HepG2 (cell line): ENCODE measurements at regions not wholly inside any gene's neighbourhood (a gene's known extent, or its start where the extent isn't known, plus 50 kb on each side); places are given as distances from the start of the nearest gene placed in this dataset.

ENCODE experiments used
- ATAC-seq: fragments of 200-7000 bp; cut with Tn5 transposase; 3 replicates; pipeline ENCODE4 v1.9.1; 2020; ENCODE audit warnings: mild to moderate bottlenecking, moderate library complexity
- BruUV-seq: library from RNA; stranded (reverse); fragments of 400-500 nt; replicated peaks from 2 replicates; lab custom pipeline; 2021; lab: Mats Ljungman, UMichigan
- CTCF ChIA-PET: fragments of 300-600 bp; formaldehyde crosslinking; extraction: SDS; loops from one replicate; lab custom pipeline; 2021; ENCODE audit warnings: low total read pairs, inconsistent platforms, low intra/inter-chr PET ratio; lab: Yijun Ruan, JAX
- POLR2A ChIA-PET: fragments of 350-600 bp; sonication (Branson Sonifier 250); formaldehyde crosslinking; loops from one replicate; lab custom pipeline; 2020; ENCODE audit warnings: antibody characterized with exemption, inconsistent platforms; lab: Yijun Ruan, JAX
- DNase-seq: peaks from one replicate; pipeline ENCODE4 v3.0.0-alpha.2; 2015; ENCODE audit warnings: low spot score
- FAIRE-seq: peaks from 3 replicates; lab custom pipeline; 2011; peaks lifted over from hg19 to GRCh38; lab: Jason Lieb, UNC
- H2AFZ ChIP-seq: one replicate; pipeline ENCODE4 v1.6.1; 2011; ENCODE audit warnings: low read length, inconsistent platforms
- H3K27ac ChIP-seq: fragments of 300-600 bp; 3 replicates; pipeline ENCODE4 v1.8.0; 2011; ENCODE audit warnings: mixed run types, mild to moderate bottlenecking, mixed read lengths, low read length, inconsistent platforms; ENCODE audit not compliant: insufficient read depth; ENCODE audit errors: extremely low read length
- H3K27me3 ChIP-seq, 2 experiments: fragments of 200-600 bp in 1 of 2; 2 replicates in 1 of 2; 3 replicates in 1 of 2; pipeline versions ENCODE4 v1.6.0 to v1.8.0; 2011; ENCODE audit warnings: low read length in 2 of 2, mild to moderate bottlenecking in 2 of 2, moderate library complexity in 2 of 2, inconsistent platforms in 1 of 2; ENCODE audit not compliant: insufficient read depth in 2 of 2, control insufficient read depth in 1 of 2
- H3K36me3 ChIP-seq, 2 experiments: fragments of 200-600 bp in 1 of 2; replicated peaks in 1 of 2; 2 replicates in 1 of 2; 3 replicates in 1 of 2; pipeline versions ENCODE4 v1.5.1 to v1.8.0; 2011; ENCODE audit warnings: low read length in 2 of 2, inconsistent platforms in 1 of 2; ENCODE audit not compliant: insufficient read depth in 2 of 2, control insufficient read depth in 1 of 2
- H3K4me1 ChIP-seq: 2 replicates; pipeline ENCODE4 v1.5.1; 2012; ENCODE audit warnings: low read length, inconsistent platforms; ENCODE audit not compliant: insufficient read depth
- H3K4me2 ChIP-seq: 2 replicates; pipeline ENCODE4 v1.6.0; 2011; ENCODE audit warnings: low read depth, low read length, inconsistent platforms
- H3K4me3 ChIP-seq, 3 experiments: fragments of 200-600 bp in 1 of 3; sonication (generic), shearing (Covaris generic) in 1 of 3; replicated peaks in 1 of 3; 2 replicates each; pipeline ENCODE4 v1.5.1; 2011 to 2016; ENCODE audit warnings: low read length in 3 of 3, inconsistent platforms in 2 of 3, low read depth in 2 of 3, mild to moderate bottlenecking in 2 of 3, control low read depth in 1 of 3, mixed read lengths in 1 of 3; ENCODE audit not compliant: insufficient read depth in 1 of 3
- H3K79me2 ChIP-seq: one replicate; pipeline ENCODE4 v1.6.1; 2011; ENCODE audit warnings: low read length, inconsistent platforms; ENCODE audit not compliant: insufficient read depth
- H3K9ac ChIP-seq: 2 replicates; pipeline ENCODE4 v1.6.0; 2011; ENCODE audit warnings: mild to moderate bottlenecking, low read depth, low read length, inconsistent platforms; ENCODE audit not compliant: insufficient read depth
- H3K9me3 ChIP-seq: 2 replicates; pipeline ENCODE4 v1.5.1; 2012; ENCODE audit warnings: mild to moderate bottlenecking, low read length
- H4K20me1 ChIP-seq: 2 replicates; pipeline ENCODE4 v1.6.0; 2011; ENCODE audit warnings: inconsistent platforms, mild to moderate bottlenecking, low read length, moderate library complexity; ENCODE audit not compliant: insufficient read depth
- ARHGAP35 ChIP-seq: sonication (generic); formaldehyde crosslinking; IDR thresholded peaks from 2 replicates; pipeline ENCODE4 v1.9.0; 2022; ENCODE audit warnings: mild to moderate bottlenecking, inconsistent platforms, moderate library complexity, missing genetic modification reagents, borderline replicate concordance
- BATF2 ChIP-seq: sonication (generic); formaldehyde crosslinking; IDR thresholded peaks from 2 replicates; pipeline ENCODE4 v1.8.0; 2022; ENCODE audit warnings: mild to moderate bottlenecking, missing genetic modification reagents, moderate library complexity
- POGZ ChIP-seq: sonication (generic); formaldehyde crosslinking; IDR thresholded peaks from 2 replicates; pipeline ENCODE4 v1.4.0; 2020; ENCODE audit warnings: mild to moderate bottlenecking, missing genetic modification reagents
- SRSF1 ChIP-seq: fragments of 200-400 bp; formaldehyde crosslinking; optimal IDR thresholded peaks from 2 replicates; pipeline ENCODE3; 2017; ENCODE audit warnings: mild to moderate bottlenecking, low read depth, low read length, moderate library complexity
- TBX2 ChIP-seq: sonication (generic); formaldehyde crosslinking; IDR thresholded peaks from 2 replicates; pipeline ENCODE4 v1.5.0; 2020; ENCODE audit warnings: missing genetic modification reagents, mild to moderate bottlenecking, borderline replicate concordance
- TP53 ChIP-seq: sonication (generic); formaldehyde crosslinking; conservative IDR thresholded peaks from 2 replicates; pipeline ENCODE4 v1.4.0; 2020; ENCODE audit warnings: missing genetic modification reagents
- ZNF512B ChIP-seq: sonication (generic); formaldehyde crosslinking; IDR thresholded peaks from 2 replicates; pipeline ENCODE4 v1.5.1; 2020; ENCODE audit warnings: missing genetic modification reagents, mild to moderate bottlenecking, borderline replicate concordance
- ZNF543 ChIP-seq: sonication (generic); formaldehyde crosslinking; IDR thresholded peaks from 2 replicates; pipeline ENCODE4 v1.4.0; 2020; ENCODE audit warnings: mild to moderate bottlenecking, missing genetic modification reagents
- ZSCAN31 ChIP-seq: sonication (generic); formaldehyde crosslinking; IDR thresholded peaks from 2 replicates; pipeline ENCODE4 v1.5.0; 2020; ENCODE audit warnings: low read depth, mild to moderate bottlenecking, missing genetic modification reagents
- WGBS: methylation state at CpG from one replicate; pipeline ENCODE4 v1.1.6; 2017; ENCODE audit warnings: low lambda C conversion rate; 5-methylcytosine and 5-hydroxymethylcytosine counted together
- in situ Hi-C: cut with HindIII; loops from 2 replicates; pipeline ENCODE4 v1.10.0; 2017; ENCODE audit warnings: low pct_unique_long_range_greater_than_20kb; ENCODE audit not compliant: extremely low pct_ligation_motif_present
- intact Hi-C: fragments of 100-400 bp; cut with micrococcal nuclease; formaldehyde crosslinking; loops from one replicate; pipeline ENCODE4 v1.10.0; 2022; ENCODE audit not compliant: unreplicated experiment

- Histone ChIP-seq H3K9ac (no peak overlapping the region), H3K4me1 (no peaks in the 10 kb centered on the region), H4K20me1 (no peaks in the 10 kb centered on the region), H3K27ac (no peak overlapping the region), H3K79me2 (no peaks in the 10 kb centered on the region), H3K9me3 (no peaks in the 10 kb centered on the region), H3K4me2 (no peak overlapping the region), H2AFZ (no peak overlapping the region), H3K4me3 (no peak overlapping the region), H3K27me3 (no peaks in the 10 kb centered on the region), H3K36me3 (no peaks in the 10 kb centered on the region)
- in situ Hi-C loops (no loop called here), intact Hi-C loops (no loop called here)
- ChIA-PET POLR2A (no interaction called here), CTCF (no interaction called here)
- no peak for FAIRE-seq
- ATAC-seq, result no peak
- TF ChIP-seq ZNF543 (CRISPR knock-in tag), result no peak
- no peak for TF ChIP-seq ZSCAN31 (CRISPR knock-in tag)
- TF ChIP-seq POGZ (CRISPR knock-in tag), result no peak
- no peak for TF ChIP-seq ARHGAP35 (CRISPR knock-in tag)
- DNase-seq, result no peak
- no TSS peak for BruUV-seq
Measured at GRCh38 chr3:153974614-153975013, 146.6 kb upstream of the ARHGEF26 start.

GRCh38 chr3:153976891-153977554 lies 144.2 kb upstream of the ARHGEF26 start:
- H3K4me1 ChIP-seq, result 0 out of 2 replicates have a peak, but pooled peaks cover 9% of the 10 kb centered on the region
- H3K9ac ChIP-seq, result no peak overlapping the region
- ATAC-seq, result no peak
- CTCF ChIA-PET, result no interaction called here
- H3K27me3 ChIP-seq, result no peaks in the 10 kb centered on the region
- no TSS peak for BruUV-seq
- POLR2A ChIA-PET, result no interaction called here
- in situ Hi-C loops (no loop called here), intact Hi-C loops (no loop called here)
- 15% methylated on average over 2 of the region's 2 CpGs for WGBS
- H3K36me3 ChIP-seq, result no peaks in the 10 kb centered on the region
- no peak overlapping the region for H3K27ac ChIP-seq
- no peak overlapping the region for H3K4me3 ChIP-seq
- no peaks in the 10 kb centered on the region for H3K79me2 ChIP-seq
- no peak overlapping the region for H2AFZ ChIP-seq
- H3K4me2 ChIP-seq, result no peak overlapping the region
- no peak for FAIRE-seq
- DNase-seq, result no peak
- H3K9me3 ChIP-seq, result no peaks in the 10 kb centered on the region
- H4K20me1 ChIP-seq, result no peaks in the 10 kb centered on the region
- TF ChIP-seq BATF2 (CRISPR knock-in tag) (no peak), TP53 (no peak), ZNF512B (CRISPR knock-in tag) (no peak), SRSF1 (no peak), TBX2 (no peak)
